ENCODE measurements at regions not wholly inside any gene's neighbourhood (a gene's known extent, or its start where the extent isn't known, plus 50 kb on each side); places are given as distances from the start of the nearest gene placed in this dataset.

DNA sequence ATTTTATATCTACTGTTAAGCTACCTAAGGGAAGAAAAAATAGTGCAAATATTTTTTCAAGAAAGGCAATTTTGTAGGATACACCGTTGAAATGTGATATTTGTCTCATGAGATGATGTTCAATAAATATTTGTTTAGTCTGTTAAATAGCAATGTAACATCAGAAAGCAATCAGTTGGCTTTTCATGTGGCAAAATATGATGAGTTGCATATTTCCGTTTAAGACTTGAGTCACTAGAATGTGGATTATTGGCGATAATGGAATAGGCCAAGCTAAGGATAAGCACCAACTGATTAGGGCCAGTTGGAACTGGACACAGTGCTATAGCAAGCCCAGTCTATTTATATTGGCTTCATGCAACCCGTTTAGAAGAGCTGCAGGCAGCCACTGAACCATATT is 250.4 kb upstream of the SLC16A7 start:
- TF ChIP-seq POLR2A (IDR thresholded peaks at IDR 0.05; ENCODE audit: borderline replicate concordance, extremely low read depth, insufficient read depth, insufficient read length): no peak
- no peak for TF ChIP-seq ZFX (IDR thresholded peaks at IDR 0.05)
